HEK293T (cell line): ENCODE measurements at regions not wholly inside any gene's neighbourhood (a gene's known extent, or its start where the extent isn't known, plus 50 kb on each side); places are given as distances from the start of the nearest gene placed in this dataset.

ENCODE experiments used
- SP1 ChIP-seq: fragments of 450-650 bp; IDR thresholded peaks from 2 replicates; pipeline ENCODE4 v1.6.1; 2017
- SUZ12 ChIP-seq: fragments of 450-650 bp; IDR thresholded peaks from 2 replicates; pipeline ENCODE4 v1.6.1; 2016; ENCODE audit warnings: mild to moderate bottlenecking

DNA sequence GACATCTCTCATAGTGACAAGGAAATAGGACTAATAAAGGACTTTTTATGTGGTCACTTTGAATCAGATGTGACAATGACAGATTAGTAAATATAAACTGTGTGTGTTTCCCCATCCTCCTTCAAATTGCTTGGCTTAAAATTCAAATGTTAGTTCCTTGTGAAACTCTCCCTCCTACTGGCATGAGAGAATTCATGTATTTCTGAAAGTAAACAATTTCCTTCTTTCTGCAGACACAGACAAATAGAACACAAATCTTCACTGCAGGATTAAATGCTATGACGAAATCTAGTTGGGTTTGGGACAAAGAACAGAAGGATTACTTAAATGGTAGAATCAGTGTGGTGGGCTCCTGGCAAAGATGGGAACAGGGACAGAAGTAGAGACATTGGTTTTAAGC lies 328.7 kb upstream of the FAM98A start:
- TF ChIP-seq SUZ12: no peak
- no peak for TF ChIP-seq SP1
